HEK293 (cell line): ENCODE measurements at regions not wholly inside any gene's neighbourhood (a gene's known extent, or its start where the extent isn't known, plus 50 kb on each side); places are given as distances from the start of the nearest gene placed in this dataset.

Experiments
- CTCF ChIA-PET: fragments of 350-600 bp; formaldehyde crosslinking; extraction: SDS; loops from one replicate; lab custom pipeline; 2021; ENCODE audit warnings: antibody characterized with exemption; lab: Yijun Ruan, JAX
- POLR2A ChIA-PET: fragments of 300-600 bp; formaldehyde crosslinking; extraction: SDS; loops from one replicate; lab custom pipeline; 2020; ENCODE audit warnings: antibody characterized with exemption, inconsistent platforms; lab: Yijun Ruan, JAX
- H3K27ac ChIP-seq: fragments of 200-500 bp; sonication (Bioruptor generic); 2 replicates; pipeline ENCODE4 v1.5.1; 2014; ENCODE audit warnings: low read depth, low read length, control low read depth, inconsistent platforms; ENCODE audit errors: extremely low read depth
- H3K36me3 ChIP-seq, 2 experiments: fragments of 200-500 bp in 1 of 2; sonication (Bioruptor generic) in 1 of 2; 1 replicate in 1 of 2; 2 replicates in 1 of 2; pipeline ENCODE4 v1.5.1; 2014 to 2017; ENCODE audit warnings: inconsistent platforms in 2 of 2, low read length in 2 of 2; ENCODE audit not compliant: control insufficient read depth in 2 of 2, insufficient read depth in 1 of 2
- H3K4me1 ChIP-seq: fragments of 200-500 bp; sonication (Bioruptor generic); 2 replicates; pipeline ENCODE4 v1.5.1; 2014; ENCODE audit warnings: mild to moderate bottlenecking, low read length, inconsistent platforms; ENCODE audit not compliant: control insufficient read depth, insufficient read depth
- H3K4me3 ChIP-seq: 2 replicates; pipeline ENCODE4 v1.5.1; 2011; ENCODE audit warnings: low read depth, mild to moderate bottlenecking, control low read depth, low read length, moderate library complexity
- H3K9me3 ChIP-seq: fragments of 200-500 bp; sonication (Bioruptor generic); 2 replicates; pipeline ENCODE4 v1.5.1; 2014; ENCODE audit warnings: low read depth, low read length, inconsistent platforms; ENCODE audit not compliant: control insufficient read depth, insufficient read depth
- FEZF1 ChIP-seq: fragments of 450-650 bp; formaldehyde crosslinking; IDR thresholded peaks from 2 replicates; pipeline ENCODE4 v1.5.1; 2016; ENCODE audit warnings: missing biosample characterization, missing genetic modification characterization
- GLI2 ChIP-seq: fragments of 450-650 bp; formaldehyde crosslinking; IDR thresholded peaks from 2 replicates; pipeline ENCODE4; 2017; ENCODE audit warnings: missing biosample characterization, missing genetic modification characterization, low read depth, borderline replicate concordance
- OSR2 ChIP-seq: fragments of 450-650 bp; formaldehyde crosslinking; IDR thresholded peaks from 2 replicates; pipeline ENCODE4 v1.5.1; 2016; ENCODE audit warnings: missing biosample characterization, missing genetic modification characterization
- REPIN1 ChIP-seq: fragments of 450-650 bp; formaldehyde crosslinking; IDR thresholded peaks from 2 replicates; pipeline ENCODE4 v1.5.1; 2017; ENCODE audit warnings: missing biosample characterization, missing genetic modification characterization, low read depth
- SCRT1 ChIP-seq: fragments of 450-650 bp; formaldehyde crosslinking; IDR thresholded peaks from 2 replicates; pipeline ENCODE4 v1.5.1; 2016; ENCODE audit warnings: missing biosample characterization, missing genetic modification characterization, borderline replicate concordance
- SP7 ChIP-seq: fragments of 450-650 bp; formaldehyde crosslinking; IDR thresholded peaks from 2 replicates; pipeline ENCODE4 v1.5.1; 2016; ENCODE audit warnings: missing biosample characterization, missing genetic modification characterization
- ZBTB8A ChIP-seq: fragments of 450-650 bp; formaldehyde crosslinking; IDR thresholded peaks from 2 replicates; pipeline ENCODE4 v1.5.1; 2016; ENCODE audit warnings: missing biosample characterization, missing genetic modification characterization
- ZNF132 ChIP-seq: fragments of 450-650 bp; formaldehyde crosslinking; IDR thresholded peaks from 2 replicates; pipeline ENCODE4 v1.5.1; 2017; ENCODE audit warnings: missing biosample characterization, missing genetic modification characterization, borderline replicate concordance
- ZNF621 ChIP-seq: fragments of 450-650 bp; formaldehyde crosslinking; IDR thresholded peaks from 2 replicates; pipeline ENCODE4 v1.5.1; 2017; ENCODE audit warnings: missing biosample characterization, missing genetic modification characterization
- ZNF664 ChIP-seq: fragments of 450-650 bp; formaldehyde crosslinking; IDR thresholded peaks from 2 replicates; pipeline ENCODE4 v1.5.1; 2016; ENCODE audit warnings: missing biosample characterization, missing genetic modification characterization
- ZNF747 ChIP-seq: fragments of 450-650 bp; formaldehyde crosslinking; IDR thresholded peaks from 2 replicates; pipeline ENCODE4 v1.5.1; 2016; ENCODE audit warnings: missing biosample characterization, missing genetic modification characterization
- ZNF785 ChIP-seq: fragments of 450-650 bp; formaldehyde crosslinking; IDR thresholded peaks from 2 replicates; pipeline ENCODE4 v1.5.1; 2016; ENCODE audit warnings: missing biosample characterization, missing genetic modification characterization
- ZNF830 ChIP-seq: fragments of 450-650 bp; IDR thresholded peaks from 2 replicates; pipeline ENCODE4 v1.5.0; 2018; ENCODE audit warnings: missing biosample characterization, missing genetic modification characterization, low read depth, mild to moderate bottlenecking, moderate library complexity
- ZSCAN23 ChIP-seq: fragments of 450-650 bp; formaldehyde crosslinking; IDR thresholded peaks from 2 replicates; pipeline ENCODE4 v1.5.1; 2016; ENCODE audit warnings: missing biosample characterization, missing genetic modification characterization
- TF ChIP-seq, protein P1 (sequence below): fragments of 450-650 bp; formaldehyde crosslinking; IDR thresholded peaks from 2 replicates; pipeline ENCODE4 v1.5.1; 2016; ENCODE audit warnings: missing biosample characterization, missing genetic modification characterization, borderline replicate concordance
- TF ChIP-seq, protein P2 (sequence below): fragments of 450-650 bp; formaldehyde crosslinking; IDR thresholded peaks from 2 replicates; pipeline ENCODE4 v1.5.1; 2016; ENCODE audit warnings: missing biosample characterization, missing genetic modification characterization
- TF ChIP-seq, protein P3 (sequence below): fragments of 450-650 bp; formaldehyde crosslinking; IDR thresholded peaks from 2 replicates; pipeline ENCODE4 v1.5.1; 2016; ENCODE audit warnings: missing biosample characterization, missing genetic modification characterization

DNA sequence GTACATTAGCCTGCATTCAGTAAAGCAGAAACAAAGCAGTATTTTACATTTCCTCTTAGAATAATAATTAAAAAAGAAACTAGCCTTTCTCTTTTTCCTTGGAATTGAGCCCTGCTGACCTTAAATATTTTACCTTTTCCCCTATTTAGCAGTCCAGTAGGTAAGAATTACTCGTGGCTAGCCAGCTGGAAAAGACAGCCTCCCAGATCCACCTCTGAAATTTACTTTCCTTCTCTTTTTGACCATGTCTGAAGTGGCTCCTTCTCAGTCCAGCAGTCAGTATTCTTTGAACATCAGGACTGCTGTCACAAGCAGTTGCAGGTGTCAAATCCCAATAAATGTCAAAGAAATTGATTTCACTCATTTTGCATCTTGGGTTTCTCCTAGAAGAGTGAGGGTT, 311.5 kb upstream of the DCBLD2 start:
- no peaks in the 10 kb centered on the region for H3K9me3 ChIP-seq
- no peak overlapping the region for H3K4me3 ChIP-seq
- POLR2A ChIA-PET = no interaction called here
- no peaks in the 10 kb centered on the region for H3K4me1 ChIP-seq
- no peaks in the 10 kb centered on the region for H3K36me3 ChIP-seq
- CTCF ChIA-PET = interaction anchor here (0.7 kb wide), 1 partner anchor 385 kb away, joined by 3 read pairs; no protein-coding TSS in a partner anchor
- no peak overlapping the region for H3K27ac ChIP-seq
- TF ChIP-seq SCRT1 (tag by site-specific recombination) = no peak
- TF ChIP-seq ZBTB8A (tag by site-specific recombination) = no peak
- no peak for TF ChIP-seq FEZF1 (tag by site-specific recombination)
- no peak for TF ChIP-seq ZSCAN23 (tag by site-specific recombination)
- TF ChIP-seq, protein P1, sequence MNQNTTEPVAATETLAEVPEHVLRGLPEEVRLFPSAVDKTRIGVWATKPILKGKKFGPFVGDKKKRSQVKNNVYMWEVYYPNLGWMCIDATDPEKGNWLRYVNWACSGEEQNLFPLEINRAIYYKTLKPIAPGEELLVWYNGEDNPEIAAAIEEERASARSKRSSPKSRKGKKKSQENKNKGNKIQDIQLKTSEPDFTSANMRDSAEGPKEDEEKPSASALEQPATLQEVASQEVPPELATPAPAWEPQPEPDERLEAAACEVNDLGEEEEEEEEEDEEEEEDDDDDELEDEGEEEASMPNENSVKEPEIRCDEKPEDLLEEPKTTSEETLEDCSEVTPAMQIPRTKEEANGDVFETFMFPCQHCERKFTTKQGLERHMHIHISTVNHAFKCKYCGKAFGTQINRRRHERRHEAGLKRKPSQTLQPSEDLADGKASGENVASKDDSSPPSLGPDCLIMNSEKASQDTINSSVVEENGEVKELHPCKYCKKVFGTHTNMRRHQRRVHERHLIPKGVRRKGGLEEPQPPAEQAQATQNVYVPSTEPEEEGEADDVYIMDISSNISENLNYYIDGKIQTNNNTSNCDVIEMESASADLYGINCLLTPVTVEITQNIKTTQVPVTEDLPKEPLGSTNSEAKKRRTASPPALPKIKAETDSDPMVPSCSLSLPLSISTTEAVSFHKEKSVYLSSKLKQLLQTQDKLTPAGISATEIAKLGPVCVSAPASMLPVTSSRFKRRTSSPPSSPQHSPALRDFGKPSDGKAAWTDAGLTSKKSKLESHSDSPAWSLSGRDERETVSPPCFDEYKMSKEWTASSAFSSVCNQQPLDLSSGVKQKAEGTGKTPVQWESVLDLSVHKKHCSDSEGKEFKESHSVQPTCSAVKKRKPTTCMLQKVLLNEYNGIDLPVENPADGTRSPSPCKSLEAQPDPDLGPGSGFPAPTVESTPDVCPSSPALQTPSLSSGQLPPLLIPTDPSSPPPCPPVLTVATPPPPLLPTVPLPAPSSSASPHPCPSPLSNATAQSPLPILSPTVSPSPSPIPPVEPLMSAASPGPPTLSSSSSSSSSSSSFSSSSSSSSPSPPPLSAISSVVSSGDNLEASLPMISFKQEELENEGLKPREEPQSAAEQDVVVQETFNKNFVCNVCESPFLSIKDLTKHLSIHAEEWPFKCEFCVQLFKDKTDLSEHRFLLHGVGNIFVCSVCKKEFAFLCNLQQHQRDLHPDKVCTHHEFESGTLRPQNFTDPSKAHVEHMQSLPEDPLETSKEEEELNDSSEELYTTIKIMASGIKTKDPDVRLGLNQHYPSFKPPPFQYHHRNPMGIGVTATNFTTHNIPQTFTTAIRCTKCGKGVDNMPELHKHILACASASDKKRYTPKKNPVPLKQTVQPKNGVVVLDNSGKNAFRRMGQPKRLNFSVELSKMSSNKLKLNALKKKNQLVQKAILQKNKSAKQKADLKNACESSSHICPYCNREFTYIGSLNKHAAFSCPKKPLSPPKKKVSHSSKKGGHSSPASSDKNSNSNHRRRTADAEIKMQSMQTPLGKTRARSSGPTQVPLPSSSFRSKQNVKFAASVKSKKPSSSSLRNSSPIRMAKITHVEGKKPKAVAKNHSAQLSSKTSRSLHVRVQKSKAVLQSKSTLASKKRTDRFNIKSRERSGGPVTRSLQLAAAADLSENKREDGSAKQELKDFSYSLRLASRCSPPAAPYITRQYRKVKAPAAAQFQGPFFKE (tag by site-specific recombination) = no peak
- TF ChIP-seq ZNF785 (tag by site-specific recombination) = no peak
- TF ChIP-seq REPIN1 (tag by site-specific recombination) = no peak
- TF ChIP-seq SP7 (tag by site-specific recombination) = no peak
- no peak for TF ChIP-seq OSR2 (tag by site-specific recombination)
- no peak for TF ChIP-seq ZNF621 (tag by site-specific recombination)
- no peak for TF ChIP-seq ZNF830
- TF ChIP-seq, protein P2, sequence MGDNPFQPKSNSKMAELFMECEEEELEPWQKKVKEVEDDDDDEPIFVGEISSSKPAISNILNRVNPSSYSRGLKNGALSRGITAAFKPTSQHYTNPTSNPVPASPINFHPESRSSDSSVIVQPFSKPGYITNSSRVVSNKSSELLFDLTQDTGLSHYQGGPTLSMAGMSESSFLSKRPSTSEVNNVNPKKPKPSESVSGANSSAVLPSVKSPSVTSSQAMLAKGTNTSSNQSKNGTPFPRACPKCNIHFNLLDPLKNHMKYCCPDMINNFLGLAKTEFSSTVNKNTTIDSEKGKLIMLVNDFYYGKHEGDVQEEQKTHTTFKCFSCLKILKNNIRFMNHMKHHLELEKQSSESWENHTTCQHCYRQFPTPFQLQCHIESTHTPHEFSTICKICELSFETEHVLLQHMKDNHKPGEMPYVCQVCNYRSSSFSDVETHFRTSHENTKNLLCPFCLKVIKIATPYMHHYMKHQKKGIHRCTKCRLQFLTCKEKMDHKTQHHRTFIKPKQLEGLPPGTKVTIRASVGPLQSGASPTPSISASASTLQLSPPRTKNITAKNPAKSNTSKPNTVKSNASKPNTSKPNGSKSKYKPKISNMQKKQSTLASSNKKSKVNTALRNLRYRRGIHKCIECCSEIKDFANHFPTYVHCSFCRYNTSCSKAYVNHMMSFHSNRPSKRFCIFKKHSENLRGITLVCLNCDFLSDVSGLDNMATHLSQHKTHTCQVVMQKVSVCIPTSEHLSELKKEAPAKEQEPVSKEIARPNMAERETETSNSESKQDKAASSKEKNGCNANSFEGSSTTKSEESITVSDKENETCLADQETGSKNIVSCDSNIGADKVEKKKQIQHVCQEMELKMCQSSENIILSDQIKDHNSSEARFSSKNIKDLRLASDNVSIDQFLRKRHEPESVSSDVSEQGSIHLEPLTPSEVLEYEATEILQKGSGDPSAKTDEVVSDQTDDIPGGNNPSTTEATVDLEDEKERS = no peak
- TF ChIP-seq, protein P3, sequence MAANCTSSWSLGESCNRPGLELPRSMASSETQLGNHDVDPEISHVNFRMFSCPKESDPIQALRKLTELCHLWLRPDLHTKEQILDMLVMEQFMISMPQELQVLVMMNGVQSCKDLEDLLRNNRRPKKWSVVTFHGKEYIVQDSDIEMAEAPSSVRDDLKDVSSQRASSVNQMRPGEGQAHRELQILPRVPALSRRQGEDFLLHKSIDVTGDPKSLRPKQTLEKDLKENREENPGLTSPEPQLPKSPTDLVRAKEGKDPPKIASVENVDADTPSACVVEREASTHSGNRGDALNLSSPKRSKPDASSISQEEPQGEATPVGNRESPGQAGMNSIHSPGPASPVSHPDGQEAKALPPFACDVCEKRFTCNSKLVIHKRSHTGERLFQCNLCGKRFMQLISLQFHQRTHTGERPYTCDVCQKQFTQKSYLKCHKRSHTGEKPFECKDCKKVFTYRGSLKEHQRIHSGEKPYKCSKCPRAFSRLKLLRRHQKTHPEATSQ (tag by site-specific recombination) = no peak
- no peak for TF ChIP-seq GLI2
- no peak for TF ChIP-seq ZNF132 (tag by site-specific recombination)
- no peak for TF ChIP-seq ZNF747
- TF ChIP-seq ZNF664 (tag by site-specific recombination) = no peak
